ENCODE measurements at regions not wholly inside any gene's neighbourhood (a gene's known extent, or its start where the extent isn't known, plus 50 kb on each side); places are given as distances from the start of the nearest gene placed in this dataset.

- no peak for TF ChIP-seq CTCF (IDR thresholded peaks at IDR 0.05; ENCODE audit: low read depth, low read length)
- no peak overlapping the region for H3K4me3 ChIP-seq (ENCODE audit: low read depth, low read length)
Measured at GRCh38 chr2:60058781-60059180, 494.7 kb downstream of the BCL11A start.

GRCh38 chr2:60054571-60055340 lies 498.7 kb downstream of the BCL11A start:
- TF ChIP-seq CTCF (IDR thresholded peaks at IDR 0.05; ENCODE audit: low read depth, low read length) = no peak
- H3K4me3 ChIP-seq (ENCODE audit: low read depth, low read length) = no peak overlapping the region

GRCh38 chr2:60053791-60054190 lies 499.7 kb downstream of the BCL11A start:
- no peak for TF ChIP-seq CTCF (IDR thresholded peaks at IDR 0.05; ENCODE audit: low read depth, low read length)

DNA sequence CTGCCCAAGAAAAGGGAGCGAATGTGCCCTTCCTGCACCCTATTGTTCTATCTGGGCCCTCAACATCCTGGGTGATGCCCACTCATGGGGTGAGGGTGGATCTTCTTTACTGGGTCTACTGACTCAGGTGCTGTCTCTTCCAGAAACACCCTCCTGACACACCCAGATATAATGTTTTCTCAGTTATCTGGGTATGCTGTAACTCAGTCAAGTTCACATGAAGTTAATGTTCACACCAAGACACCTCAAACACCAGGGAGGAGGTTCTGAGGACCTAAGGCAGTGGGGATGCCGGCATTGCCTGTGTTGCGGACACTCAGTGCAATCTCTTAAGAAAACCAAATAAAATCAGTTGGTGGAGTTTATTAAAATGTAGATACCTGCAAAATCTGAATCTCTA lies 500.9 kb downstream of the BCL11A start:
- TF ChIP-seq CTCF (IDR thresholded peaks at IDR 0.05; ENCODE audit: low read depth, low read length) = no peak
- no peak overlapping the region for H3K4me3 ChIP-seq (ENCODE audit: low read depth, low read length)

More at GRCh38 chr2:60053791-60054190, 499.7 kb downstream of the BCL11A start:
- no peak overlapping the region for H3K4me3 ChIP-seq (ENCODE audit: low read depth, low read length)

DNA sequence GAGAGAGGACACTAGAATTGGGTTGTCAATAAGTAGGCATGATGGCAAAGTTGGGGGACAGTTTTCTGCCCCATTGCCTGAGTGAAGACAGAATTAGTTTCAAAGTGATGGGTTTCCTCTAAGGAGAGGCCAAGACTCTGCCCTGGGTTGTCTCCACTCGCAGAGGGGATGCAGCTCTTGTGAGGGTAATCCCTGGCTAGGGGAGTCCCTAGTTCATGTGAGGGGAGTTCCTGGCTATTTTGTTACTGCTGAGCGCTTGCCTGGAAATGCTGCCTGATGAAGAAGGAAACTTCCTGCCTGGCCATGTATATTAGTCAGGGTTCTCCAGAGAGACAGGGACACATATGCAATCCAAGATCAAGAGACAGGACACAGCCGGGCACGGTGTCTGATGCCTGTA lies 501.5 kb downstream of the BCL11A start:
- TF ChIP-seq CTCF (IDR thresholded peaks at IDR 0.05; ENCODE audit: low read depth, low read length) = no peak
- no peak overlapping the region for H3K4me3 ChIP-seq (ENCODE audit: low read depth, low read length)

DNA sequence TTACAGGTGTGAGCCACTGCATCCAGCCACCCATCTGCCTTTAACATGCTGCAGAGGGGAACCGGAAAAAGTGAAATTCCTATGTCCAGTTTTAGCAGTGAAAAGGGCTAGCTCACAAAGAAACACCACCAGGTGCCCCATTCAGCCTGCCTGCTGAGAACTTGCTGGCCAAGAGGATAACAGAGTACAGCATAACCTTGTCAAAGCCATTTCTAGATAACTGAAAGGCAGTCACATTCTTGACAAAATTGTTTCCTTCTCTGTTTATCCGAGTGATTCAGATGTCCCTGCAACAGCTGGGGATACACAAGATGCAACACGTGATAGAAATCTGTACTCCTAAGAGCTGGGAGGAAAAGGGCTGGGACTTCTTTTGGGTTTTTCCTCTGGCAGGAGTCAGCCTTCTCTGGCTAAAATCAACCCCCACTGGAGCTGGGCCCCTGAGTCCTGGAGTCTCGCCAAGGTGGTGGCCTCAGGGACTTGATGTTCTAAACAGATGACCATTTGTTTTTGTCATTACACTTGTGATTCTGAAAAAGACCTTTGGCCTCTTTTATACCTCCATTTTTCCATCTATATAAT lies 505.4 kb downstream of the BCL11A start:
- no peak for TF ChIP-seq CTCF (IDR thresholded peaks at IDR 0.05; ENCODE audit: low read depth, low read length)
- no peak overlapping the region for H3K4me3 ChIP-seq (ENCODE audit: low read depth, low read length)

- no peak overlapping the region for H3K4me3 ChIP-seq (ENCODE audit: low read depth, low read length)
- TF ChIP-seq CTCF (IDR thresholded peaks at IDR 0.05; ENCODE audit: low read depth, low read length) = no peak
Measured at GRCh38 chr2:60047347-60047746, 506.1 kb downstream of the BCL11A start.

All from WI38 (cell line).